Thyroid gland (tissue), 4 donors: ENCODE measurements at regions not wholly inside any gene's neighbourhood (a gene's known extent, or its start where the extent isn't known, plus 50 kb on each side); places are given as distances from the start of the nearest gene placed in this dataset.

Source experiments
- DNase-seq, 2 donors: peaks; one replicate each; pipeline ENCODE4 v3.0.0-alpha.2; 2019
- H3K27ac ChIP-seq, 3 donors: fragments of 200-600 bp; sonication (generic); 1 replicate in 2 of 3; 2 replicates in 1 of 3; pipeline ENCODE4 v1.5.1; 2016 to 2019; ENCODE audit warnings: mild to moderate bottlenecking in 1 of 3, moderate library complexity in 1 of 3
- H3K27me3 ChIP-seq: fragments of 200-600 bp; sonication (generic); one replicate; pipeline ENCODE4 v1.5.1; 2019
- H3K36me3 ChIP-seq, 2 donors: fragments of 200-600 bp; sonication (generic); one replicate each; pipeline ENCODE4 v1.5.1; 2016 to 2019
- H3K4me1 ChIP-seq, 2 donors: fragments of 200-600 bp; sonication (generic); one replicate each; pipeline ENCODE4 v1.5.1; 2017 to 2019
- H3K4me3 ChIP-seq, 3 donors: fragments of 200-600 bp; sonication (generic); replicated peaks in 1 of 3; 1 replicate in 2 of 3; 2 replicates in 1 of 3; pipeline ENCODE4 v1.5.1; 2016; ENCODE audit warnings: mild to moderate bottlenecking in 1 of 3
- H3K9me3 ChIP-seq: fragments of 200-600 bp; sonication (generic); one replicate; pipeline ENCODE4 v1.5.1; 2017
- CTCF ChIP-seq, 6 experiments: fragments of 200-600 bp in 3 of 6; fragments of 450-650 bp in 3 of 6; sonication (generic) in 3 of 6; IDR thresholded peaks; one replicate each; pipeline ENCODE4 v1.5.1; 2016 to 2019; ENCODE audit warnings: antibody characterized with exemption in 6 of 6, mild to moderate bottlenecking in 2 of 6, inconsistent platforms in 1 of 6, moderate library complexity in 1 of 6
- POLR2A ChIP-seq, 2 donors: fragments of 450-650 bp; IDR thresholded peaks; one replicate each; pipeline ENCODE4 v1.6.1; 2017; ENCODE audit warnings: antibody characterized with exemption in 2 of 2, mild to moderate bottlenecking in 2 of 2, moderate library complexity in 1 of 2
- WGBS, 2 donors: methylation state at CpG; one replicate each; pipeline ENCODE4 v1.1.5; 2017; 5-methylcytosine and 5-hydroxymethylcytosine counted together
- intact Hi-C: fragments of 100-400 bp; cut with DNase I; formaldehyde crosslinking; loops from one replicate; pipeline ENCODE4 v1.15.1; 2023

GRCh38 chr20:53752971-53753879 lies 159.6 kb upstream of the ZNF217 start:
- no peak for TF ChIP-seq POLR2A (IDR thresholded peaks at IDR 0.05)
- peaks cover 15 to 19% of the 10 kb centered on the region in 2 donors for H3K4me1 ChIP-seq
- no peak overlapping the region for H3K27ac ChIP-seq
- H3K4me3 ChIP-seq, result no peak overlapping the region
- WGBS, 2 donors, result 85% methylated on average over 16 of the region's 16 CpGs
- no peaks in the 10 kb centered on the region for H3K36me3 ChIP-seq
- H3K9me3 ChIP-seq, result no peaks in the 10 kb centered on the region
- no peaks in the 10 kb centered on the region for H3K27me3 ChIP-seq
- intact Hi-C loops, result no loop called here
- DNase-seq, result no peak

- H3K4me3 ChIP-seq, result no peak overlapping the region
- TF ChIP-seq CTCF (IDR thresholded peaks at IDR 0.05), result no peak
- no peak for TF ChIP-seq POLR2A (IDR thresholded peaks at IDR 0.05)
- no peaks in the 10 kb centered on the region for H3K27me3 ChIP-seq
- H3K27ac ChIP-seq, result peak overlapping the region in 2 of 3 donors; percentile 12 to 20
- intact Hi-C loops, result no loop called here
- DNase-seq, result no peak
- 94 to 100% methylated on average over 3 of the region's 3 CpGs for WGBS, 2 donors
- no peaks in the 10 kb centered on the region for H3K36me3 ChIP-seq
- peaks cover 21 to 26% of the 10 kb centered on the region in 2 donors for H3K4me1 ChIP-seq
- no peaks in the 10 kb centered on the region for H3K9me3 ChIP-seq
These were observed 158.9 kb upstream of the ZNF217 start for GRCh38 chr20:53752583-53752970.

- no peaks in the 10 kb centered on the region for H3K27me3 ChIP-seq
- intact Hi-C loops, result no loop called here
- H3K4me1 ChIP-seq, result peaks cover 21 to 27% of the 10 kb centered on the region in 2 donors
- TF ChIP-seq POLR2A (IDR thresholded peaks at IDR 0.05) (no peak), CTCF (IDR thresholded peaks at IDR 0.05) (no peak)
- H3K4me3 ChIP-seq, result no peak overlapping the region
- H3K36me3 ChIP-seq, result no peaks in the 10 kb centered on the region
- H3K27ac ChIP-seq, result peak overlapping the region; percentile 12 to 55 (median 20)
- no peaks in the 10 kb centered on the region for H3K9me3 ChIP-seq
- no peak for DNase-seq
- 56 to 62% methylated on average over 9 of the region's 9 CpGs for WGBS, 2 donors
These were observed 158.1 kb upstream of the ZNF217 start for GRCh38 chr20:53751620-53752318.

GRCh38 chr20:53750827-53751619 lies 157.4 kb upstream of the ZNF217 start:
- intact Hi-C loops, result no loop called here
- H3K4me3 ChIP-seq, result no peak overlapping the region
- no peaks in the 10 kb centered on the region for H3K36me3 ChIP-seq
- H3K9me3 ChIP-seq, result no peaks in the 10 kb centered on the region
- no peaks in the 10 kb centered on the region for H3K27me3 ChIP-seq
- peaks cover 21 to 27% of the 10 kb centered on the region in 2 donors for H3K4me1 ChIP-seq
- peak; percentile 33 to 44 for DNase-seq
- no peak for TF ChIP-seq CTCF (IDR thresholded peaks at IDR 0.05)
- TF ChIP-seq POLR2A (IDR thresholded peaks at IDR 0.05), result no peak
- 46 to 50% methylated on average over 14 of the region's 14 CpGs for WGBS, 2 donors
- H3K27ac ChIP-seq, result peak overlapping the region; percentile 12 to 55 (median 20)

- no peaks in the 10 kb centered on the region for H3K9me3 ChIP-seq
- intact Hi-C loops, result no loop called here
- peaks cover 21 to 31% of the 10 kb centered on the region in 2 donors for H3K4me1 ChIP-seq
- TF ChIP-seq CTCF (IDR thresholded peaks at IDR 0.05) (no peak), POLR2A (IDR thresholded peaks at IDR 0.05) (no peak)
- peak overlapping the region in 1 of 3 donors; percentile 53 for H3K27ac ChIP-seq
- no peak overlapping the region for H3K4me3 ChIP-seq
- H3K27me3 ChIP-seq, result no peaks in the 10 kb centered on the region
- no peaks in the 10 kb centered on the region for H3K36me3 ChIP-seq
- WGBS, 2 donors, result 67 to 72% methylated on average over 1 of the region's 1 CpG
- no peak for DNase-seq
These were observed 155.9 kb upstream of the ZNF217 start for GRCh38 chr20:53749499-53749898.
